ENCODE measurements at regions not wholly inside any gene's neighbourhood (a gene's known extent, or its start where the extent isn't known, plus 50 kb on each side); places are given as distances from the start of the nearest gene placed in this dataset.

DNA sequence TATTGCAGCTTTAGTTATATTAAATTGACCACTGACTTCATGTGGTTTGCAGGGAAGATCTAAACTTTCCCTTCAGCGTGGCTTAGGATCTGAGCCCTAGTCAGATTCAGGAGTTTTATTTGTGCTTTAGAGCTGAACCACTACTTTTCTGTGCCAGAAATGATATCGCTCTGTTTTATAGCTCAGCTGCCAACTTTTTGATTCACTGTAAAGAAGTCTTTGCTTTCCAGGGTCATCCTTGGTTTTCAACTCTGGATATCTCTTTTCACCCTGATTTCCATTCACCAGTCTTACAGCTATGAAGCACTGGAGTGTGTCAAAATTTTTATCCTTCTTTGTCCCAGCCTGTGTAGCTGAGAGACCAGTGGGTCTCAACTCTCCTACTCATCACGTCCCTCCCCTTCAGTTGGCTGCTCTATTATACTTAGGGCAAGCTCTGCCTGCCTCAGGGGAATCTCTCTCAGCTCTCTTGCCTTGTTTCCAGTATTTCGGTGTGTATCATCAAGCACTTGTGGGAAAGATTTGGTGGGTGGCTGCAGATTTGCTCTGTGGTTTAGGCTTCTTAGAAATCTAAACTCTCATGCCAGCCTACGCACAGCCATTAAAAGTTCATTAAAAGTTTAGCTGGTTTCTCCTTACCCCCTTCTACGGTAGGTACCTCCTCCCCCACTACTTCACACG is 425.5 kb downstream of the TENT5A start:
- H3K56ac ChIP-seq (replicated peaks; ENCODE audit: insufficient read length, low read depth, low read length): no peak overlapping the region
- no peak overlapping the region for H3K9ac ChIP-seq (replicated peaks in 1 of 4; ENCODE audit: extremely low read depth in 1 of 4, low read depth in 3 of 4, low read length in 3 of 4)
- H4K8ac ChIP-seq (ENCODE audit: extremely low read depth, insufficient read depth, low read length): no peak overlapping the region
- WGBS, 2 experiments (ENCODE audit: extremely low coverage in 1 of 2, insufficient coverage in 1 of 2, insufficient read length in 1 of 2, insufficient replicate concordance in 2 of 2, low coverage in 1 of 2, low lambda C conversion rate in 2 of 2, missing lambda C conversion rate in 1 of 2): 94% methylated on average over 7 of the region's 7 CpGs; no CpG with 5 or more reads in 1 of the 2 experiments
- H3K27me3 ChIP-seq (replicated peaks in 1 of 4; ENCODE audit: control insufficient read depth in 3 of 4, extremely low read depth in 1 of 4, insufficient read depth in 3 of 4, low read length in 3 of 4): no peaks in the 10 kb centered on the region
- no peak overlapping the region for H4K5ac ChIP-seq (ENCODE audit: insufficient read length, low read depth, low read length)
- H2AK5ac ChIP-seq (ENCODE audit: low read depth, low read length): no peak overlapping the region
- H3K79me1 ChIP-seq (ENCODE audit: low read depth, low read length): no peaks in the 10 kb centered on the region
- H3K4ac ChIP-seq (replicated peaks; ENCODE audit: insufficient read length, low read depth, low read length): no peak overlapping the region
- H2AFZ ChIP-seq (ENCODE audit: low read length): no peak overlapping the region
- no peaks in the 10 kb centered on the region; the same call in 1 of the 2 replicates for H3K23me2 ChIP-seq (ENCODE audit: low read depth, low read length)
- H3K36me3 ChIP-seq (ENCODE audit: control insufficient read depth in 2 of 4, insufficient read depth in 4 of 4, low read length in 3 of 4): no peaks in the 10 kb centered on the region
- H3K79me2 ChIP-seq (ENCODE audit: control insufficient read depth in 1 of 2, insufficient read depth in 2 of 2, low read length in 2 of 2): no peaks in the 10 kb centered on the region
- no peak for FAIRE-seq
- ChIA-PET CTCF (ENCODE audit: partially characterized antibody) (interaction anchor here (0.6 to 0.9 kb wide), 2 partner anchors 26 to 213 kb away, joined by 3 read pairs; no protein-coding TSS in a partner anchor), POLR2A (ENCODE audit: partially characterized antibody) (no interaction called here)
- H2BK12ac ChIP-seq (ENCODE audit: low read depth, low read length): no peak overlapping the region
- no peaks in the 10 kb centered on the region for H3K9me3 ChIP-seq (ENCODE audit: insufficient read depth in 2 of 2, low read depth in 1 of 2, low read length in 1 of 2)
- no peaks in the 10 kb centered on the region for H3K4me1 ChIP-seq (replicated peaks in 1 of 4; ENCODE audit: control insufficient read depth in 3 of 4, insufficient read depth in 4 of 4, low read length in 3 of 4)
- no peak overlapping the region for H3K14ac ChIP-seq (ENCODE audit: insufficient read length)
- no peak overlapping the region for H3K4me2 ChIP-seq (ENCODE audit: insufficient read depth in 1 of 2, low read depth in 2 of 2, low read length in 2 of 2)
- H2BK15ac ChIP-seq (ENCODE audit: low read length): no peak overlapping the region
- H2BK120ac ChIP-seq (replicated peaks; ENCODE audit: low read depth, low read length): no peak overlapping the region
- no peak for DNase-seq (ENCODE audit: low read depth in 1 of 2, low spot score in 2 of 2)
- no peak overlapping the region for H3K4me3 ChIP-seq (ENCODE audit: extremely low read depth in 1 of 4, insufficient read depth in 2 of 4, low read depth in 3 of 4, low read length in 4 of 4)
- no peak overlapping the region for H3K23ac ChIP-seq (ENCODE audit: insufficient read length)
- H4K91ac ChIP-seq (replicated peaks; ENCODE audit: insufficient read length, low read length): no peak overlapping the region
- H3K18ac ChIP-seq (ENCODE audit: extremely low read depth, low read length): no peak overlapping the region
- H3K27ac ChIP-seq (ENCODE audit: low read depth, low read length): no peak overlapping the region
- no peaks in the 10 kb centered on the region for H4K20me1 ChIP-seq (replicated peaks in 1 of 2; ENCODE audit: control insufficient read depth in 1 of 2, insufficient read depth in 2 of 2, low read length in 2 of 2)
- H2BK20ac ChIP-seq (ENCODE audit: low read length): no peak overlapping the region
- H2BK5ac ChIP-seq (ENCODE audit: low read depth, low read length): no peak overlapping the region
- TF ChIP-seq EGR1 (IDR thresholded peaks at IDR 0.05; ENCODE audit: borderline replicate concordance, low read depth, low read length) (no peak), SP1 (IDR thresholded peaks at IDR 0.05; ENCODE audit: low read depth, low read length) (no peak), YY1 (IDR thresholded peaks at IDR 0.05; ENCODE audit: low read depth, low read length) (no peak), CHD2 (IDR thresholded peaks at IDR 0.05; ENCODE audit: low read length) (no peak), SIRT6 (IDR thresholded peaks at IDR 0.05; ENCODE audit: low read length) (no peak)
- TF ChIP-seq, protein P1, sequence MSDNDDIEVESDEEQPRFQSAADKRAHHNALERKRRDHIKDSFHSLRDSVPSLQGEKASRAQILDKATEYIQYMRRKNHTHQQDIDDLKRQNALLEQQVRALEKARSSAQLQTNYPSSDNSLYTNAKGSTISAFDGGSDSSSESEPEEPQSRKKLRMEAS (IDR thresholded peaks at IDR 0.05): no peak

Measured in H1 (cell line).